Ectodermal cell (in vitro differentiated cells): ENCODE measurements at regions not wholly inside any gene's neighbourhood (a gene's known extent, or its start where the extent isn't known, plus 50 kb on each side); places are given as distances from the start of the nearest gene placed in this dataset.
"Not testable (repeated sequence)": the region's sequence is repeated elsewhere in the genome, so short reads cannot be mapped to it uniquely, and the experiment has no call there.

ENCODE experiments used
- H3K27ac ChIP-seq: 2 replicates; pipeline ENCODE4 v1.7.0; 2013; ENCODE audit warnings: mild to moderate bottlenecking, low read depth, low read length; ENCODE audit not compliant: insufficient read depth, poor library complexity, severe bottlenecking
- H3K27me3 ChIP-seq: 2 replicates; pipeline ENCODE4 v1.7.0; 2013; ENCODE audit warnings: mild to moderate bottlenecking, low read length; ENCODE audit not compliant: insufficient read depth, control insufficient read depth, poor library complexity, severe bottlenecking
- H3K36me3 ChIP-seq: one replicate; pipeline ENCODE4 v1.7.0; 2013; ENCODE audit warnings: low read length; ENCODE audit not compliant: control insufficient read depth, insufficient read depth
- H3K4me1 ChIP-seq: one replicate; pipeline ENCODE4 v1.7.0; 2013; ENCODE audit warnings: low read length; ENCODE audit not compliant: control insufficient read depth, insufficient read depth
- H3K4me3 ChIP-seq: 2 replicates; pipeline ENCODE4 v1.7.0; 2013; ENCODE audit warnings: low read depth, low read length, control low read depth; ENCODE audit not compliant: insufficient read depth
- H3K9me3 ChIP-seq: 2 replicates; pipeline ENCODE4 v1.7.0; 2013; ENCODE audit warnings: mild to moderate bottlenecking, low read length, moderate library complexity; ENCODE audit not compliant: control insufficient read depth
- WGBS, 2 experiments: methylation state at CpG; one replicate each; pipeline ENCODE4 v1.1.7; 2013; ENCODE audit warnings: missing lambda C conversion rate in 2 of 2; 5-methylcytosine and 5-hydroxymethylcytosine counted together

DNA sequence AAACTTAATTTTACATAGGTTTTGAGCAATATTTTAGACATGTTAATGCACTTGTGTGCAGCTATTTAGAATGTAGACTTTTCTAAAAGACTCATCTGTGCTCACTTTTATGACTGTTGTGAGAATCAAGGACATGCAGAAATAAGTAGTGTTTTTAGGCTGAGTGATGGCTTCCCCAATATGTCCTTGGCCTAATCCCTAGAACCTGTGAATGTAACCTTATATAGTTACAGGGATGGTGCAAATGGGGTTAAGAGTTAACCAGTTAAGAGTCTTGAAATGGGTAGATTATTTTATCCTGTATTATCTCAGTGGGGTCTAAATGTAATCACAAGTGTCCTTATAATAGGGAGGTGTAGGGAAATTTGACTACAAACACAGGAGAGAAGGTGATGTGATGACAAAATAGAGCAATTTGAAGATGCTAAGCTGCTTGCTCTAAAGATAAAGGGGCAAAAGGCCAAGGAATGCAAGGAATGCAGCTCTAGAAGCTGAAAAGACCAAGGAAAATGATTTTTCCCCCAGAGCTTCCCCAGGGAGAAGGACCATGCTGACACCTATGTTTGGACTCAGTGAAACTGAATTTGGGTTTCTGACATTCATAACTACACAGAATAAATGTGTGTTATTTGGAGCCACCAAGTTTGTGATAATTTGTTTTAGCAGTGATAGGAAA, 298.0 kb upstream of the PAPPA start:
- Histone ChIP-seq H3K36me3 (no peaks in the 10 kb centered on the region), H3K27ac (peak overlapping the region; percentile 26)

DNA sequence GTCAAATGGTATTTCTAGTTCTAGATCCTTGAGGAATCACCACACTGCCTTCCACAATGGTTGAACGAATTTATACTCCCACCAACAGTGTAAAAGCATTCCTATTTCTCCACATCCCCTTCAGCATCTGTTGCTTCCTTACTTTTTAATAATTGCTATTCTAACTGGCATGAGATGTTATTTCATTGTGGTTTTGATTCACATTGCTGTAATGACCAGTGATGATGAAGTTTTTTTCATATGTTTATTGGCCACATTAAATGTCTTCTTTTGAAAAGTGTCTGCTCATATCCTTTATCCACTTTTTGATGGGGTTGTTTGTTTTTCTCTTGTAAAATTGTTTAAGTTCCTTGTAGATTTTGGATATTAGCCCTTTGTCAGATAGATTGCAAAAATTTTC, 295.2 kb upstream of the PAPPA start:
- WGBS, 2 experiments, result 86% methylated on average over 1 of the region's 1 CpG
- H3K27ac ChIP-seq, H3K27me3 ChIP-seq, H3K4me1 ChIP-seq, H3K9me3 ChIP-seq, H3K4me3 ChIP-seq, H3K36me3 ChIP-seq: not testable (repeated sequence)

More for the DNA sequence above, 298.0 kb upstream of the PAPPA start:
- H3K9me3 ChIP-seq, result no peaks in the 10 kb centered on the region
- no peaks in the 10 kb centered on the region for H3K27me3 ChIP-seq
- H3K4me1 ChIP-seq, result peaks cover 6% of the 10 kb centered on the region
- H3K4me3 ChIP-seq, result no peak overlapping the region

DNA sequence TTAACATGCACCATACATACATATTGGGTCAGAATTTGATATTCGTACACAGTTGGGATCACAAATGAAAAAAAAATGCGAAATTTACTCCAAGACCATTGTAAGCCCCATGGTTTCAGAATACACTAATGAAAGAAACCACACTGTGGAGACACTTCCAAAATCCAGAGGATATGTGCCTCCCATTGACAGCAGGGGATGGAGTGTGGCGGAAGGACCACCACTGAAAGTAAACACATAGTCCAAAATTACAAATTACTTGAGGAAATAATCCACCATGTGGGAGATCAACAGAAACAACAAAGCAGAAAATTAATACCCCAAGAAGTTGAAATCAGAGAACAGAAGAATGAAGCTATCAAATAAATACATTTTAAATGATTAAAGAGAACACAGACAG, 291.6 kb upstream of the PAPPA start:
- H3K4me3 ChIP-seq, result no peak overlapping the region
- no peaks in the 10 kb centered on the region for H3K36me3 ChIP-seq
- no peaks in the 10 kb centered on the region for H3K9me3 ChIP-seq
- H3K27ac ChIP-seq, result no peak overlapping the region
- H3K27me3 ChIP-seq, result no peaks in the 10 kb centered on the region
- WGBS, 2 experiments, result 93 to 94% methylated on average over 3 of the region's 3 CpGs
- H3K4me1 ChIP-seq, result no peaks in the 10 kb centered on the region

DNA sequence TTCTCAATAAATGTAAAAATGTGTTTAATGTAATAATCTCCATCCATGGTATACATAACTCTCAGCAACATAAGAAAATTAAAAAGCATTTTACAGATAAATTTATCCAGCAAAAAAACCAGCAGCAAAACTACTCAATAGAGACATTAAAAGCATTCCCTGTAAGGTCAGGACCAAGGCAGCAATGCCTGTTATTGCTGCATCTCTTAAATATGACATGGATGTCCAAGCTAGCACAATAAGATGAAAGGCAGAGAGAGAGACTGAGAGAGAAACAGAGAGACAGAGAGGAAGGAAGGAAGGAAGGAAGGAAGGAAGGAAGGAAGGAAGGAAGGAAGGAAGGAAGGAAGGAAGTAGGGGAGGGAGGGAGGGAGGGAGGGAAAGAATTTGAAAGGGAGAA, 289.0 kb upstream of the PAPPA start:
- Histone ChIP-seq H3K4me3 (no peak overlapping the region), H3K36me3 (no peaks in the 10 kb centered on the region), H3K27me3 (no peaks in the 10 kb centered on the region), H3K27ac (no peak overlapping the region), H3K4me1 (no peaks in the 10 kb centered on the region), H3K9me3 (no peaks in the 10 kb centered on the region)

DNA sequence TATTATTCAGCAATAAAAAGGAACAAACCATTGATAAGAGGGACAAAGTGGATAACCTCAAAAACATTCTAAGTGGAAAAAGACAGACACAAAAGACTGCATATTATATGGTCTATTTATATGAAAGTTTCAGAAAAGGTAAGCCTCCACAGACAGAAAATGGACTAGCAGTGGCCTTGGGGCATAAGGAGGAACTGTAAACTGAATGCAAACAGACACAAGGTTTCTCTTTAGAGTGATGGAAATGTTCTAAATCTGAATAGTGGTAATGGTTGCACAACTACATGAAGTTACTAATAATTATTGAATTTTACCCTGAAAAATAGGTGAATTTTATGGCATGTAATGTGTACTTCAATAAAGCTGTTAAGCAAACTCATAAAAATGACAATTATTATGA, 286.3 kb upstream of the PAPPA start:
- Histone ChIP-seq H3K27ac (no peak overlapping the region), H3K27me3 (no peaks in the 10 kb centered on the region), H3K9me3 (no peaks in the 10 kb centered on the region), H3K4me1 (no peaks in the 10 kb centered on the region), H3K4me3 (no peak overlapping the region), H3K36me3 (no peaks in the 10 kb centered on the region)

DNA sequence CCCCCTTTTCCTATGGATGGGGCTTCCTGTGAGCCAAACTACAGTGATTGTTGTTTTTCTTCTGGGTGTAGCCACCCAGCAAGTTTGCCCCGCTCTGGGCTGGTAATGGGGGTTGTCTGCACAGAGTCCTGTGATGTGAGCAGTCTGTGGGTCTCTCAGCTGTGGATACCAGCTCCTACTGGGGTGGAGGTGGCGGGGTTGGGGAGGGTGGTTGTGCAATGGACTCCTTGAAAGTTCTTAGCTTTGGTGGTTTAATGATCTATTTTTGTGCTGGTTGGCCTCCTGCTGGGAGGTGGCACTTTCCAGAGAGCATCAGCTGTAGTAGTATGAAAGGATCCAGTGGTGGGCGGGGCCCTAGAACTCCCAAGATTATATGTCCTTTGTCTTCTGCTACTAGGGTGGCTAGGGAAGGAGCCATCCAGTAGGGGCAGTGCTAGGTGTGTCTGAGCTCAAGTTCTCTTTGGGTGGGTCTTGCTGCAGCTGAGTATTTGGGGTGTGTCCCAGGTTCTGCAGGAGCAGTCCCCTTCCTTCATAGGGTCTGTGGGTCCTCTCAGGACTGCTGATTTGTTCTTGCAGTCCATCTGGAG, 275.6 kb upstream of the PAPPA start:
- no peaks in the 10 kb centered on the region for H3K9me3 ChIP-seq
- H3K4me3 ChIP-seq, result no peak overlapping the region
- H3K36me3 ChIP-seq, result no peaks in the 10 kb centered on the region
- no peaks in the 10 kb centered on the region for H3K27me3 ChIP-seq
- H3K4me1 ChIP-seq, result peaks cover 3% of the 10 kb centered on the region
- 97 to 98% methylated on average over 3 of the region's 3 CpGs for WGBS, 2 experiments
- no peak overlapping the region for H3K27ac ChIP-seq

DNA sequence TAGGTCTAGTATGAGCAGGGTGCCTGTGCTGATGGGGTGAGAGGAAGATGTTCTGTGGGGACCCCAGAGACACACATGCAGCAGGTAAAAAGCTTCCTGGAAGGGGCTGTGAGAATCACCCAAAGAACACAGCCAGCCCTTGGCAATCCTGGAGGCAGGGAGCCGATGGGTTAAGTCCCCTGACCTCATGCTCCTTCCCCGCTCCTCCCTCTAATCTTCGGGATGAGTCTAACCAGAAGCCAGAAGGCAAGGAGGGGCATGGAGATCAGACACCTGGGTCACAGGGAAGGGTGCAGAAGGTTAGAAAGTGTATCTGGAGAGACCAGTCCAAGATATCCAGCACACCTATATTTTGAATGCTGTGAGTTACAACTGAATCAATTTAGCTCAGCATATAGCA, 274.1 kb upstream of the PAPPA start:
- Histone ChIP-seq H3K9me3 (no peaks in the 10 kb centered on the region), H3K4me3 (no peak overlapping the region), H3K36me3 (no peaks in the 10 kb centered on the region), H3K27me3 (no peaks in the 10 kb centered on the region), H3K4me1 (peaks cover 3% of the 10 kb centered on the region), H3K27ac (no peak overlapping the region)
- 69 to 72% methylated on average over 3 of the region's 3 CpGs for WGBS, 2 experiments

DNA sequence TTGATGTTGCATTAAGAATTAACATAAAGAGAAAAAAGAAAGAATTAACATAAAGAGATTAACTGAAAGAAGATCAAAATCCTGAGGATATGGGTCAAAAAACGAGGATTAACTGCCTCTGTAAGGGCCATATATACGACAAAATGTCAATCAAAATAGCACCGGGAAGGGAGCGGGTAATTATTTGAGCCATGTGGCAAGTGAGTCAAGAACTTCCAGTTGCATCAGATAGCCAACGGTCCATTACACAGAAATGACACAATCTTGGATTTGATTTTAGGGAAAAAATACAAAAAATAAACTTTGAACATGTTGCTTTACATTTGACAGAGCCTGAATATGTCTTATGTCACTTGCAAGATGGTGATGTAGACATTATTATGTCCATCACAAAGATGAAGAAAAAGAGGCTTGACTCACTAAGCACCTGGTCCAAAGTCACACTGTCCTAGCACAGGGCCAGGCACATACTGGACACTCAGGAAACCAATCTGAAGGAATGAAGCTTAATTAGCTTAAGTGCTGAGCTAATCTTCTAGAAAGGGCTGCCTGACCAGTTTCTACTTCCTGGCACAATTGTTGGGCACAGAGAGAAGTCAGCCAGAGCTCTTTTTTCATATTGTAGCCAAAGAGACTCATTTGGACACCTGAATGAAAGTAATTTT, 273.2 kb upstream of the PAPPA start:
- Histone ChIP-seq H3K4me3 (no peak overlapping the region), H3K27me3 (no peaks in the 10 kb centered on the region), H3K9me3 (no peaks in the 10 kb centered on the region), H3K27ac (no peak overlapping the region), H3K4me1 (peaks cover 3% of the 10 kb centered on the region), H3K36me3 (no peaks in the 10 kb centered on the region)
- WGBS, 2 experiments, result 92 to 93% methylated on average over 5 of the region's 5 CpGs

DNA sequence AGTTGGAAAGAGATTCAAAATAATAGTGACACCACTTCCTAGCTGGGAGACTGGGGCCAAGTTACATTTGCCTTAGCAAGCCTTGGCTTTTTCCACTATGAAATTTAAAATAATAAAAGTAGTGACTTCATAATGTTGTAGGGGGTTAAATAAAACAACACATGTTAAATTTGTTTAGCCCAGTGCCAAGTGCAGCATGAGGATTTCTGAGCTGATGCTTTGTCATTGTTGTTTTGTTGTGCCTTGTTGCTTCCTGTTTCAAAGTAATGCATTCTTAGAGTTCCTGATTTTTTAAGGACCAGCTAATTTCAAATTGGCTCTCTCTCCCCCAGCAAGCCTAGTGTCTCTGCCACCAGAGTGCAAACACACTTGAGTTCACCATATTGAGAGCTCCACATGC, 270.7 kb upstream of the PAPPA start:
- H3K36me3 ChIP-seq, result no peaks in the 10 kb centered on the region

DNA sequence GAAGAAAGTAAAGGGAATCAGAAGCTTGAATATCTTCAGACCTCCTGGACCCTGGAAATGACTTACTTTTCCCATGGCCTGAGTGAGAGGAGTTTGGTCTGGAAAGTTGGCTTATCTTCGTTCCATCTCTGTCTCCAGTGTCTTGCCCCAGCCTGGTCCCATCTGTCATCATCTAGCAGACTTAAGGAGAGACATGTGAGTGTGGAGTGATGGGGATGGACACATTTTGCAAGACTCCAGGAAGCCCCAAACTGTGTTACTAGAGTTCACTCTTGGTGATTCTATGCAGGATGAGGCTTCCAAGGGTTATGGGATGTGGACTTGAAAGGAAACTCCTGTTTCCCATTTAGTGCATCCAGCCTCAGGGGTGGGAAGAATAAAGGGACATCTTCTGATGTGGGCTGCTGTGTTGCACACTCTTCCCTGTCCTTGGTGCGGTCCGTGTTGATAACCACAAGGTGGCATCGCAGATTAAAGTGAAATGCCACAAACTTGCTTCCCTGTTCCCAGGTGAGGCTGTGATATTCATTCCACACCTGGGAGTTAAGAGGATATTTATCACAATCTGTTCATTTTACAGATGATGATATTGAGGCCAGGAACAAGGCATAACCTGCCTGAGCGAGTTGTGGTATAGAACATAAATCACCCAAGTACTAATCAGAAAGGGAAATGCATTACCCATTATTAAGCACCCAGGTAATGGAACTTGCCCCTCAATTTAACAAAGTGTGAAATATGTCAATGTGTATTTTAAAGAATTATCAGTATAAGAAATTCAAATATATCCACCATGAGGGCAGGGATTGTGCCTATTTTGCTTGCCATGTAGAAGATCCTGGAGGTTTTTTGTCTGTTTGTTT, 269.9 kb upstream of the PAPPA start:
- Histone ChIP-seq H3K4me3 (no peak overlapping the region), H3K27ac (no peak overlapping the region), H3K4me1 (peaks cover 3% of the 10 kb centered on the region), H3K27me3 (no peaks in the 10 kb centered on the region), H3K36me3 (no peaks in the 10 kb centered on the region), H3K9me3 (no peaks in the 10 kb centered on the region)
- WGBS, 2 experiments, result 47 to 57% methylated on average over 5 of the region's 5 CpGs

More for the DNA sequence above, 270.7 kb upstream of the PAPPA start:
- H3K9me3 ChIP-seq, result no peaks in the 10 kb centered on the region
- H3K27ac ChIP-seq, result no peak overlapping the region
- no peaks in the 10 kb centered on the region for H3K27me3 ChIP-seq
- H3K4me1 ChIP-seq, result peaks cover 3% of the 10 kb centered on the region
- H3K4me3 ChIP-seq, result no peak overlapping the region
